GM23338 (cell line): ENCODE measurements at regions not wholly inside any gene's neighbourhood (a gene's known extent, or its start where the extent isn't known, plus 50 kb on each side); places are given as distances from the start of the nearest gene placed in this dataset.

Experiments used
- ATAC-seq: fragments of 200-7000 bp; cut with Tn5 transposase; 3 replicates; pipeline ENCODE4 v1.9.1; 2020
- DNase-seq: peaks from one replicate; pipeline ENCODE4 v3.0.0-alpha.2; 2015; ENCODE audit warnings: low spot score
- H2AFZ ChIP-seq: fragments of 200-600 bp; sonication (generic); 2 replicates; pipeline ENCODE4 v1.8.0; 2016; ENCODE audit warnings: antibody characterized with exemption, mild to moderate bottlenecking, moderate library complexity
- H3F3A ChIP-seq: fragments of 200-600 bp; sonication (generic); replicated peaks from 2 replicates; pipeline ENCODE4 v1.8.0; 2017; ENCODE audit warnings: antibody characterized with exemption, mixed run types, low read depth
- H3K27ac ChIP-seq: fragments of 200-600 bp; sonication (generic); 2 replicates; pipeline ENCODE4 v1.6.1; 2016; ENCODE audit warnings: low read depth
- H3K27me3 ChIP-seq: fragments of 200-600 bp; sonication (generic); 2 replicates; pipeline ENCODE4 v1.8.0; 2016; ENCODE audit warnings: mild to moderate bottlenecking, mixed run types, moderate library complexity; ENCODE audit not compliant: insufficient read depth
- H3K36me3 ChIP-seq: fragments of 200-600 bp; sonication (generic); 2 replicates; pipeline ENCODE4 v1.8.0; 2016; ENCODE audit warnings: mild to moderate bottlenecking; ENCODE audit not compliant: insufficient read depth
- H3K4me1 ChIP-seq: fragments of 200-600 bp; sonication (generic); 2 replicates; pipeline ENCODE4 v1.8.0; 2016; ENCODE audit warnings: mild to moderate bottlenecking, moderate library complexity; ENCODE audit not compliant: insufficient read depth
- H3K4me2 ChIP-seq: fragments of 200-600 bp; sonication (generic); 2 replicates; pipeline ENCODE4 v1.7.1; 2017; ENCODE audit warnings: mixed run types
- H3K4me3 ChIP-seq: fragments of 200-600 bp; sonication (generic); 2 replicates; pipeline ENCODE4 v1.6.1; 2016; ENCODE audit warnings: mixed run types
- H3K79me2 ChIP-seq: fragments of 200-600 bp; sonication (generic); replicated peaks from 2 replicates; pipeline ENCODE4 v1.8.0; 2017; ENCODE audit warnings: mild to moderate bottlenecking; ENCODE audit not compliant: insufficient read depth
- H3K9me2 ChIP-seq: fragments of 200-600 bp; sonication (generic); 2 replicates; pipeline ENCODE4 v1.8.0; 2017; ENCODE audit not compliant: insufficient read depth
- H4K20me1 ChIP-seq: fragments of 200-600 bp; sonication (generic); replicated peaks from 2 replicates; pipeline ENCODE4 v1.8.0; 2017; ENCODE audit warnings: mild to moderate bottlenecking; ENCODE audit not compliant: insufficient read depth
- H3K27ac Mint-ChIP-seq: 2 replicates; pipeline ENCODE4 v1.8.0; 2020; ENCODE audit warnings: inconsistent platforms, mild to moderate bottlenecking, moderate library complexity, mixed read lengths
- H3K27me3 Mint-ChIP-seq: 3 replicates; pipeline ENCODE4 v1.8.0; 2022; ENCODE audit warnings: low read depth, mild to moderate bottlenecking, moderate library complexity, mixed read lengths, inconsistent platforms; ENCODE audit not compliant: insufficient read depth, poor library complexity
- H3K36me3 Mint-ChIP-seq: 3 replicates; pipeline ENCODE4 v1.8.0; 2021; ENCODE audit warnings: low read depth, mild to moderate bottlenecking, inconsistent platforms, moderate library complexity, mixed read lengths
- H3K4me1 Mint-ChIP-seq: 3 replicates; pipeline ENCODE4 v1.8.0; 2020; ENCODE audit warnings: mild to moderate bottlenecking, inconsistent platforms, mixed read lengths
- H3K4me3 Mint-ChIP-seq: 3 replicates; pipeline ENCODE4 v1.8.0; 2021; ENCODE audit warnings: moderate library complexity, mild to moderate bottlenecking, inconsistent platforms, mixed read lengths
- H3K9me3 Mint-ChIP-seq: 3 replicates; pipeline ENCODE4 v1.8.0; 2020; ENCODE audit warnings: moderate library complexity, mild to moderate bottlenecking, inconsistent platforms, mixed read lengths
- CREB1 ChIP-seq: fragments of 250-450 bp; sonication (Bioruptor Pico); IDR thresholded peaks from 2 replicates; pipeline ENCODE4 v1.5.0; 2020; ENCODE audit warnings: low read depth, mild to moderate bottlenecking, moderate library complexity
- EZH2 ChIP-seq: fragments of 200-600 bp; sonication (generic); IDR thresholded peaks from one replicate; pipeline ENCODE4 v1.8.0; 2017; ENCODE audit warnings: antibody characterized with exemption, mild to moderate bottlenecking, low read depth; ENCODE audit not compliant: unreplicated experiment
- EZH2phosphoT487 ChIP-seq: fragments of 200-600 bp; sonication (generic); IDR thresholded peaks from one replicate; pipeline ENCODE4 v1.8.1; 2018; ENCODE audit warnings: antibody characterized with exemption; ENCODE audit not compliant: unreplicated experiment
- JUNB ChIP-seq: IDR thresholded peaks from one replicate; pipeline ENCODE4 v1.6.1; 2016; ENCODE audit warnings: antibody characterized with exemption; ENCODE audit not compliant: unreplicated experiment
- NANOG ChIP-seq: IDR thresholded peaks from 2 replicates; pipeline ENCODE4 v1.6.1; 2016; ENCODE audit warnings: antibody characterized with exemption, borderline replicate concordance
- POLR2AphosphoS5 ChIP-seq: IDR thresholded peaks from 2 replicates; pipeline ENCODE4 v1.6.1; 2016; ENCODE audit warnings: antibody characterized with exemption, low read depth
- REST ChIP-seq: IDR thresholded peaks from one replicate; pipeline ENCODE4 v1.6.1; 2018; ENCODE audit warnings: antibody characterized with exemption; ENCODE audit not compliant: unreplicated experiment
- STAT1 ChIP-seq: IDR thresholded peaks from one replicate; pipeline ENCODE4 v1.6.1; 2016; ENCODE audit warnings: antibody characterized with exemption; ENCODE audit not compliant: unreplicated experiment
- ZNF114 ChIP-seq: fragments of 250-450 bp; sonication (Bioruptor Pico); IDR thresholded peaks from 2 replicates; pipeline ENCODE4 v1.5.0; 2020; ENCODE audit warnings: mild to moderate bottlenecking, moderate library complexity
- ZNF331 ChIP-seq: fragments of 250-450 bp; sonication (Bioruptor Pico); IDR thresholded peaks from 2 replicates; pipeline ENCODE4 v1.5.0; 2020; ENCODE audit warnings: low read depth, mild to moderate bottlenecking, moderate library complexity
- ZNF462 ChIP-seq: fragments of 250-450 bp; sonication (Bioruptor Pico); IDR thresholded peaks from 2 replicates; pipeline ENCODE4 v1.5.0; 2020; ENCODE audit warnings: mild to moderate bottlenecking, moderate library complexity
- TF ChIP-seq, protein P1 (sequence below), 2 experiments: fragments of 200-600 bp in 1 of 2; sonication (generic) in 1 of 2; conservative IDR thresholded peaks; 2 replicates each; pipeline versions ENCODE4 v1.5.1 to v1.6.1; 2016 to 2017; ENCODE audit warnings: antibody characterized with exemption in 2 of 2, low read depth in 2 of 2, mild to moderate bottlenecking in 2 of 2, moderate library complexity in 1 of 2
- TF ChIP-seq, protein P2 (sequence below): IDR thresholded peaks from 2 replicates; pipeline ENCODE4 v1.6.1; 2016; ENCODE audit warnings: antibody characterized with exemption

GRCh38 chr14:98184457-98184856 lies 1087.5 kb downstream of the BCL11B start:
- DNase-seq (no peak), ATAC-seq (no peak)
- H3K9me2 ChIP-seq, result peaks cover 14% of the 10 kb centered on the region; the same call in 1 of the 2 replicates
- TF ChIP-seq STAT1, result no peak
- TF ChIP-seq, protein P1, sequence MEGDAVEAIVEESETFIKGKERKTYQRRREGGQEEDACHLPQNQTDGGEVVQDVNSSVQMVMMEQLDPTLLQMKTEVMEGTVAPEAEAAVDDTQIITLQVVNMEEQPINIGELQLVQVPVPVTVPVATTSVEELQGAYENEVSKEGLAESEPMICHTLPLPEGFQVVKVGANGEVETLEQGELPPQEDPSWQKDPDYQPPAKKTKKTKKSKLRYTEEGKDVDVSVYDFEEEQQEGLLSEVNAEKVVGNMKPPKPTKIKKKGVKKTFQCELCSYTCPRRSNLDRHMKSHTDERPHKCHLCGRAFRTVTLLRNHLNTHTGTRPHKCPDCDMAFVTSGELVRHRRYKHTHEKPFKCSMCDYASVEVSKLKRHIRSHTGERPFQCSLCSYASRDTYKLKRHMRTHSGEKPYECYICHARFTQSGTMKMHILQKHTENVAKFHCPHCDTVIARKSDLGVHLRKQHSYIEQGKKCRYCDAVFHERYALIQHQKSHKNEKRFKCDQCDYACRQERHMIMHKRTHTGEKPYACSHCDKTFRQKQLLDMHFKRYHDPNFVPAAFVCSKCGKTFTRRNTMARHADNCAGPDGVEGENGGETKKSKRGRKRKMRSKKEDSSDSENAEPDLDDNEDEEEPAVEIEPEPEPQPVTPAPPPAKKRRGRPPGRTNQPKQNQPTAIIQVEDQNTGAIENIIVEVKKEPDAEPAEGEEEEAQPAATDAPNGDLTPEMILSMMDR (conservative IDR thresholded peaks at IDR 0.05; ENCODE audit: low read depth in 2 of 2), result no peak
- TF ChIP-seq JUNB, result no peak
- TF ChIP-seq POLR2AphosphoS5, result no peak
- no peak for TF ChIP-seq EZH2
- TF ChIP-seq ZNF331, result no peak
- no peak for TF ChIP-seq EZH2phosphoT487
- no peak for TF ChIP-seq ZNF462
- TF ChIP-seq CREB1 (CRISPR knock-in tag), result no peak
- TF ChIP-seq, protein P2, sequence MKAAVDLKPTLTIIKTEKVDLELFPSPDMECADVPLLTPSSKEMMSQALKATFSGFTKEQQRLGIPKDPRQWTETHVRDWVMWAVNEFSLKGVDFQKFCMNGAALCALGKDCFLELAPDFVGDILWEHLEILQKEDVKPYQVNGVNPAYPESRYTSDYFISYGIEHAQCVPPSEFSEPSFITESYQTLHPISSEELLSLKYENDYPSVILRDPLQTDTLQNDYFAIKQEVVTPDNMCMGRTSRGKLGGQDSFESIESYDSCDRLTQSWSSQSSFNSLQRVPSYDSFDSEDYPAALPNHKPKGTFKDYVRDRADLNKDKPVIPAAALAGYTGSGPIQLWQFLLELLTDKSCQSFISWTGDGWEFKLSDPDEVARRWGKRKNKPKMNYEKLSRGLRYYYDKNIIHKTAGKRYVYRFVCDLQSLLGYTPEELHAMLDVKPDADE, result no peak
- no peak for TF ChIP-seq REST
- TF ChIP-seq NANOG, result no peak
- no peak for TF ChIP-seq ZNF114 (CRISPR knock-in tag)
- Mint-ChIP-seq H3K9me3 (no peaks in the 10 kb centered on the region), H3K27ac (no peak overlapping the region), H3K36me3 (no peaks in the 10 kb centered on the region), H3K4me3 (no peak overlapping the region), H3K4me1 (no peaks in the 10 kb centered on the region; the same call in 2 of the 3 replicates), H3K27me3 (peaks cover 2% of the 10 kb centered on the region)
- H3K27me3 ChIP-seq, result no peaks in the 10 kb centered on the region
- no peaks in the 10 kb centered on the region for H3K4me1 ChIP-seq
- H3K36me3 ChIP-seq, result no peaks in the 10 kb centered on the region
- H3K27ac ChIP-seq, result no peak overlapping the region
- no peak overlapping the region for H3K4me3 ChIP-seq
- H3K79me2 ChIP-seq, result no peaks in the 10 kb centered on the region
- no peak overlapping the region for H3K4me2 ChIP-seq
- no peak overlapping the region for H2AFZ ChIP-seq
- no peaks in the 10 kb centered on the region for H3F3A ChIP-seq
- H4K20me1 ChIP-seq, result no peaks in the 10 kb centered on the region
